ENCODE measurements at regions not wholly inside any gene's neighbourhood (a gene's known extent, or its start where the extent isn't known, plus 50 kb on each side); places are given as distances from the start of the nearest gene placed in this dataset.

DNA sequence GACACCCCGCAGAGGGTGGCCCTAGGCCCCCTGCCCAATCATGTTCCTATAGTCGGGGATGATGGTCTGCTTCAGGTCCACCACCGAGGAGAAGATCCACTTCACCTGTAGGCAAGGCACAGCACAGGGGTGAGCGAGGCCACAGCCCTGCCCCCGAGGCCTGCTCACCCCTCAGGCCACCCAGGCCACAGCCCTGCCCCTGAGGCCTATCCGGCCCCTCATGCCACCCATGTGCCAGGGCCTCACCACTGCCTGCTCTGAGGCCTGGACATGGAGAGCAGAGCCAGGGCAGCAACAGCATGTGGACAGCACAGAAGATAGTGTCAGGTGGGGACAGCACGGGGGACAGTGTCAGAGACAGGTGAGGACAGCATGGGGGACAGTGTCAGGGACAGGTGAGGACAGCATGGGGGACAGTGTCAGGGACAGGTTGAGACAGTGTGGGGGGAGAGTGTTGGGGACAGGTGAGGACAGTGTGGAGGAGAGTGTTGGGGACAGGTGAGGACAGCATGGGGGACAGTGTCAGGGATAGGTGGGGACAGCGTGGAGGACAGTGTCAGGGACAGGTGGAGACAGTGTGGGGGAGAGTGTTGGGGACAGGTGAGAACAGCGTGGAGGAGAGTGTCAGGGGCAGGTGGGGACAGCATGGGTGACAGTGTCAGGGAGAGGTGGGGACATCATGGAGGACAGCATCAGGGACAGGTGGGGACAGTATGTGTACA lies 239.7 kb downstream of the TMEM121 start:
- TF ChIP-seq, protein P1, sequence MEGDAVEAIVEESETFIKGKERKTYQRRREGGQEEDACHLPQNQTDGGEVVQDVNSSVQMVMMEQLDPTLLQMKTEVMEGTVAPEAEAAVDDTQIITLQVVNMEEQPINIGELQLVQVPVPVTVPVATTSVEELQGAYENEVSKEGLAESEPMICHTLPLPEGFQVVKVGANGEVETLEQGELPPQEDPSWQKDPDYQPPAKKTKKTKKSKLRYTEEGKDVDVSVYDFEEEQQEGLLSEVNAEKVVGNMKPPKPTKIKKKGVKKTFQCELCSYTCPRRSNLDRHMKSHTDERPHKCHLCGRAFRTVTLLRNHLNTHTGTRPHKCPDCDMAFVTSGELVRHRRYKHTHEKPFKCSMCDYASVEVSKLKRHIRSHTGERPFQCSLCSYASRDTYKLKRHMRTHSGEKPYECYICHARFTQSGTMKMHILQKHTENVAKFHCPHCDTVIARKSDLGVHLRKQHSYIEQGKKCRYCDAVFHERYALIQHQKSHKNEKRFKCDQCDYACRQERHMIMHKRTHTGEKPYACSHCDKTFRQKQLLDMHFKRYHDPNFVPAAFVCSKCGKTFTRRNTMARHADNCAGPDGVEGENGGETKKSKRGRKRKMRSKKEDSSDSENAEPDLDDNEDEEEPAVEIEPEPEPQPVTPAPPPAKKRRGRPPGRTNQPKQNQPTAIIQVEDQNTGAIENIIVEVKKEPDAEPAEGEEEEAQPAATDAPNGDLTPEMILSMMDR (IDR thresholded peaks at IDR 0.05; ENCODE audit: insufficient read depth, low read depth, low read length), result no peak
- TF ChIP-seq EZH2 (IDR thresholded peaks at IDR 0.05; ENCODE audit: insufficient read depth, low read length), result no peak
